Prostate gland (tissue), 2 donors: ENCODE measurements at regions not wholly inside any gene's neighbourhood (a gene's known extent, or its start where the extent isn't known, plus 50 kb on each side); places are given as distances from the start of the nearest gene placed in this dataset.
"Not testable (repeated sequence)": the region's sequence is repeated elsewhere in the genome, so short reads cannot be mapped to it uniquely, and the experiment has no call there.

Source experiments
- DNase-seq: peaks from one replicate; pipeline ENCODE4 v3.0.0-alpha.2; 2019; ENCODE audit warnings: low spot score
- H3K27ac ChIP-seq, 2 donors: fragments of 200-600 bp; sonication (generic); 2 replicates each; pipeline ENCODE4 v1.5.1; 2017 to 2019
- H3K27me3 ChIP-seq: fragments of 200-600 bp; sonication (generic); replicated peaks from 2 replicates; pipeline ENCODE4 v1.5.1; 2019; ENCODE audit not compliant: insufficient read depth
- H3K36me3 ChIP-seq, 2 donors: fragments of 200-600 bp; sonication (generic); 1 replicate in 1 of 2; 2 replicates in 1 of 2; pipeline versions ENCODE4 v1.5.1 to v1.8.1; 2017 to 2019
- H3K4me1 ChIP-seq: fragments of 200-600 bp; sonication (generic); replicated peaks from 2 replicates; pipeline ENCODE4 v1.5.1; 2019
- H3K4me3 ChIP-seq, 2 donors: fragments of 200-600 bp; sonication (generic); 2 replicates each; pipeline ENCODE4 v1.5.1; 2017 to 2019
- H3K9me3 ChIP-seq: fragments of 200-600 bp; sonication (generic); 2 replicates; pipeline ENCODE4 v1.5.1; 2017
- CTCF ChIP-seq, 4 experiments: fragments of 200-600 bp in 2 of 4; fragments of 450-650 bp in 2 of 4; sonication (generic) in 2 of 4; IDR thresholded peaks; 1 replicate in 3 of 4; 2 replicates in 1 of 4; pipeline ENCODE4 v1.5.1; 2016 to 2019; ENCODE audit warnings: antibody characterized with exemption in 4 of 4, mild to moderate bottlenecking in 2 of 4, moderate library complexity in 2 of 4
- POLR2A ChIP-seq: fragments of 450-650 bp; IDR thresholded peaks from one replicate; pipeline ENCODE4 v1.6.1; 2016; ENCODE audit warnings: antibody characterized with exemption, mild to moderate bottlenecking
- POLR2AphosphoS5 ChIP-seq: sonication (generic); formaldehyde crosslinking; IDR thresholded peaks from one replicate; pipeline ENCODE4 v1.6.1; 2017; ENCODE audit warnings: antibody characterized with exemption
- WGBS: methylation state at CpG from one replicate; pipeline ENCODE4 v1.1.5; 2018; 5-methylcytosine and 5-hydroxymethylcytosine counted together
- intact Hi-C: fragments of 100-400 bp; cut with DNase I; formaldehyde crosslinking; loops from one replicate; pipeline ENCODE4 v1.14.2; 2022

- no peaks in the 10 kb centered on the region for H3K27me3 ChIP-seq
- TF ChIP-seq CTCF (IDR thresholded peaks at IDR 0.05) (no peak), POLR2A (no peak), POLR2AphosphoS5 (no peak)
- peak overlapping the region in 1 of 2 donors; percentile 58 for H3K27ac ChIP-seq
- DNase-seq = no peak
- no peaks in the 10 kb centered on the region for H3K9me3 ChIP-seq
- H3K4me3 ChIP-seq = no peak overlapping the region
- no peaks in the 10 kb centered on the region for H3K36me3 ChIP-seq
- intact Hi-C loops = no loop called here
- WGBS = 79% methylated on average over 12 of the region's 12 CpGs
- H3K4me1 ChIP-seq = peaks cover 3% of the 10 kb centered on the region
Measured at GRCh38 chr22:44640618-44641155, 61.3 kb upstream of the PRR5 start.

GRCh38 chr22:44639891-44640617 lies 62.0 kb upstream of the PRR5 start:
- WGBS = 45% methylated on average over 12 of the region's 12 CpGs
- no peak for TF ChIP-seq POLR2AphosphoS5
- no peak for TF ChIP-seq CTCF (IDR thresholded peaks at IDR 0.05)
- no peak for TF ChIP-seq POLR2A
- Histone ChIP-seq H3K27ac (peak overlapping the region; percentile 52 to 58), H3K9me3 (no peaks in the 10 kb centered on the region), H3K4me3 (no peak overlapping the region), H3K36me3 (no peaks in the 10 kb centered on the region), H3K27me3 (no peaks in the 10 kb centered on the region), H3K4me1 (peaks cover 3% of the 10 kb centered on the region)
- intact Hi-C loops = no loop called here
- no peak for DNase-seq

- DNase-seq = no peak
Measured at GRCh38 chr22:44638971-44639760, 62.8 kb upstream of the PRR5 start.

GRCh38 chr22:44636502-44637206 lies 65.3 kb upstream of the PRR5 start:
- H3K4me1 ChIP-seq, H3K27me3 ChIP-seq, H3K36me3 ChIP-seq, H3K4me3 ChIP-seq, intact Hi-C loops, H3K27ac ChIP-seq, H3K9me3 ChIP-seq, DNase-seq: not testable (repeated sequence)
- WGBS = 93% methylated on average over 3 of the region's 3 CpGs

More at GRCh38 chr22:44638971-44639760, 62.8 kb upstream of the PRR5 start:
- no peaks in the 10 kb centered on the region for H3K27me3 ChIP-seq
- no peaks in the 10 kb centered on the region for H3K36me3 ChIP-seq
- intact Hi-C loops = no loop called here
- H3K9me3 ChIP-seq = no peaks in the 10 kb centered on the region
- TF ChIP-seq POLR2AphosphoS5 = no peak
- no peak for TF ChIP-seq POLR2A
- no peak for TF ChIP-seq CTCF (IDR thresholded peaks at IDR 0.05)
- H3K4me3 ChIP-seq = no peak overlapping the region
- H3K4me1 ChIP-seq = peaks cover 3% of the 10 kb centered on the region
- H3K27ac ChIP-seq = peak overlapping the region; percentile 52 to 58
- 43% methylated on average over 34 of the region's 34 CpGs for WGBS

GRCh38 chr22:44635567-44635966 lies 66.4 kb upstream of the PRR5 start:
- 87% methylated on average over 9 of the region's 9 CpGs for WGBS
- intact Hi-C loops, H3K4me3 ChIP-seq, H3K27ac ChIP-seq, H3K27me3 ChIP-seq, H3K4me1 ChIP-seq, H3K9me3 ChIP-seq, H3K36me3 ChIP-seq, DNase-seq: not testable (repeated sequence)
